ENCODE measurements at regions not wholly inside any gene's neighbourhood (a gene's known extent, or its start where the extent isn't known, plus 50 kb on each side); places are given as distances from the start of the nearest gene placed in this dataset.

DNA sequence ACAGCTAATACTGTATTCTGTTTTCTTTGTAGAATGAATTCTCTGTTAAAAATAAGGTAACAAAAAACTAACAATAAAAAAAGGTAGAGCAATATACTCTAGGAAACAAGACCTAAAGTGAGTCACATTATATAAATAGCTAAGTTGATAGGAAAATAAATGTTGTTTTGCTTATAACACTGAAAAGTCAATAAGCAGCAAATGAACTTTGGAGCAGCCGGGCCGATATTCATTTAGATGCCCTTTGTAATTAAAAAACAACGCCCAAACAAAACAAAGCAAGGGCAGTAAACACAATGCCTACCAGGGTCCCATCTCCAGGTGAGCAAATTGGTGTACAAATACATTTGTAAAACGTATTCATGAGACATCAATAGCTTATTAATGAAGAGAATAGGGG, 227.6 kb upstream of the FOXN3 start:
- TF ChIP-seq, protein P1, sequence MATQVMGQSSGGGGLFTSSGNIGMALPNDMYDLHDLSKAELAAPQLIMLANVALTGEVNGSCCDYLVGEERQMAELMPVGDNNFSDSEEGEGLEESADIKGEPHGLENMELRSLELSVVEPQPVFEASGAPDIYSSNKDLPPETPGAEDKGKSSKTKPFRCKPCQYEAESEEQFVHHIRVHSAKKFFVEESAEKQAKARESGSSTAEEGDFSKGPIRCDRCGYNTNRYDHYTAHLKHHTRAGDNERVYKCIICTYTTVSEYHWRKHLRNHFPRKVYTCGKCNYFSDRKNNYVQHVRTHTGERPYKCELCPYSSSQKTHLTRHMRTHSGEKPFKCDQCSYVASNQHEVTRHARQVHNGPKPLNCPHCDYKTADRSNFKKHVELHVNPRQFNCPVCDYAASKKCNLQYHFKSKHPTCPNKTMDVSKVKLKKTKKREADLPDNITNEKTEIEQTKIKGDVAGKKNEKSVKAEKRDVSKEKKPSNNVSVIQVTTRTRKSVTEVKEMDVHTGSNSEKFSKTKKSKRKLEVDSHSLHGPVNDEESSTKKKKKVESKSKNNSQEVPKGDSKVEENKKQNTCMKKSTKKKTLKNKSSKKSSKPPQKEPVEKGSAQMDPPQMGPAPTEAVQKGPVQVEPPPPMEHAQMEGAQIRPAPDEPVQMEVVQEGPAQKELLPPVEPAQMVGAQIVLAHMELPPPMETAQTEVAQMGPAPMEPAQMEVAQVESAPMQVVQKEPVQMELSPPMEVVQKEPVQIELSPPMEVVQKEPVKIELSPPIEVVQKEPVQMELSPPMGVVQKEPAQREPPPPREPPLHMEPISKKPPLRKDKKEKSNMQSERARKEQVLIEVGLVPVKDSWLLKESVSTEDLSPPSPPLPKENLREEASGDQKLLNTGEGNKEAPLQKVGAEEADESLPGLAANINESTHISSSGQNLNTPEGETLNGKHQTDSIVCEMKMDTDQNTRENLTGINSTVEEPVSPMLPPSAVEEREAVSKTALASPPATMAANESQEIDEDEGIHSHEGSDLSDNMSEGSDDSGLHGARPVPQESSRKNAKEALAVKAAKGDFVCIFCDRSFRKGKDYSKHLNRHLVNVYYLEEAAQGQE (IDR thresholded peaks at IDR 0.05; ENCODE audit: low read depth, low read length) = no peak
- TF ChIP-seq, protein P2, sequence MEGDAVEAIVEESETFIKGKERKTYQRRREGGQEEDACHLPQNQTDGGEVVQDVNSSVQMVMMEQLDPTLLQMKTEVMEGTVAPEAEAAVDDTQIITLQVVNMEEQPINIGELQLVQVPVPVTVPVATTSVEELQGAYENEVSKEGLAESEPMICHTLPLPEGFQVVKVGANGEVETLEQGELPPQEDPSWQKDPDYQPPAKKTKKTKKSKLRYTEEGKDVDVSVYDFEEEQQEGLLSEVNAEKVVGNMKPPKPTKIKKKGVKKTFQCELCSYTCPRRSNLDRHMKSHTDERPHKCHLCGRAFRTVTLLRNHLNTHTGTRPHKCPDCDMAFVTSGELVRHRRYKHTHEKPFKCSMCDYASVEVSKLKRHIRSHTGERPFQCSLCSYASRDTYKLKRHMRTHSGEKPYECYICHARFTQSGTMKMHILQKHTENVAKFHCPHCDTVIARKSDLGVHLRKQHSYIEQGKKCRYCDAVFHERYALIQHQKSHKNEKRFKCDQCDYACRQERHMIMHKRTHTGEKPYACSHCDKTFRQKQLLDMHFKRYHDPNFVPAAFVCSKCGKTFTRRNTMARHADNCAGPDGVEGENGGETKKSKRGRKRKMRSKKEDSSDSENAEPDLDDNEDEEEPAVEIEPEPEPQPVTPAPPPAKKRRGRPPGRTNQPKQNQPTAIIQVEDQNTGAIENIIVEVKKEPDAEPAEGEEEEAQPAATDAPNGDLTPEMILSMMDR (IDR thresholded peaks at IDR 0.05) = no peak
- no peak for TF ChIP-seq POLR2AphosphoS5 (IDR thresholded peaks at IDR 0.05; ENCODE audit: low read depth, low read length)
- TF ChIP-seq, protein P3, sequence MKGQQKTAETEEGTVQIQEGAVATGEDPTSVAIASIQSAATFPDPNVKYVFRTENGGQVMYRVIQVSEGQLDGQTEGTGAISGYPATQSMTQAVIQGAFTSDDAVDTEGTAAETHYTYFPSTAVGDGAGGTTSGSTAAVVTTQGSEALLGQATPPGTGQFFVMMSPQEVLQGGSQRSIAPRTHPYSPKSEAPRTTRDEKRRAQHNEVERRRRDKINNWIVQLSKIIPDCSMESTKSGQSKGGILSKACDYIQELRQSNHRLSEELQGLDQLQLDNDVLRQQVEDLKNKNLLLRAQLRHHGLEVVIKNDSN (IDR thresholded peaks at IDR 0.05; ENCODE audit: borderline replicate concordance, low read depth) = no peak
